ENCODE measurements at regions not wholly inside any gene's neighbourhood (a gene's known extent, or its start where the extent isn't known, plus 50 kb on each side); places are given as distances from the start of the nearest gene placed in this dataset.

DNA sequence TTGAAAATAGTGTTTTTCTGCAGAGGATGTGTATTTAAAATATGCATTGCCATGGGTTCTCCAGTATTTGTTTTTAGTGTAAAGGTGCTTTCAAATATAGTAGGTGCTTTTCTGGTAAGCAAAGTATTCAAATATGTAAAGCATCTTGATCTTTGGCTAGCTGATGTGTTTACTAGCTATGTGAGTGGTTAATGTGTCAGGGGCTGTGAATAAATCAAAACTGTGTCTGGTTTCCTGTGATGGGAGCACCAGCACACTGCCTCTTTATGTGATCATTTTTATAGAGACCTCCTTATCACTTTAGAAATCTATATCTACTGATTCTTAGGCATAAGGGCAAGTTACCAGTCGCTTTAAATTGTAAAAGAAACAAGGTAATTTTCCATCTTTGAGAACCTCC lies 388.9 kb upstream of the MAN1A1 start:
- Histone ChIP-seq H3K27me3 (replicated peaks; ENCODE audit: insufficient read depth, low read depth, low read length, poor library complexity) (peaks cover 15% of the 10 kb centered on the region), H3K36me3 (ENCODE audit: insufficient read depth, low read length, poor library complexity, severe bottlenecking) (no peaks in the 10 kb centered on the region), H3K4me1 (ENCODE audit: insufficient read depth, low read length, poor library complexity, severe bottlenecking) (no peaks in the 10 kb centered on the region), H3K4me3 (ENCODE audit: low read depth, low read length, poor library complexity, severe bottlenecking) (no peak overlapping the region), H3K9me3 (ENCODE audit: low read depth, low read length, poor library complexity, severe bottlenecking) (no peaks in the 10 kb centered on the region), H3K27ac (ENCODE audit: low read depth, low read length, poor library complexity, severe bottlenecking) (no peak overlapping the region)
- no peak for TF ChIP-seq EZH2 (IDR thresholded peaks at IDR 0.05; ENCODE audit: borderline replicate concordance, low read depth, low read length, poor library complexity, severe bottlenecking)
- TF ChIP-seq, protein P1, sequence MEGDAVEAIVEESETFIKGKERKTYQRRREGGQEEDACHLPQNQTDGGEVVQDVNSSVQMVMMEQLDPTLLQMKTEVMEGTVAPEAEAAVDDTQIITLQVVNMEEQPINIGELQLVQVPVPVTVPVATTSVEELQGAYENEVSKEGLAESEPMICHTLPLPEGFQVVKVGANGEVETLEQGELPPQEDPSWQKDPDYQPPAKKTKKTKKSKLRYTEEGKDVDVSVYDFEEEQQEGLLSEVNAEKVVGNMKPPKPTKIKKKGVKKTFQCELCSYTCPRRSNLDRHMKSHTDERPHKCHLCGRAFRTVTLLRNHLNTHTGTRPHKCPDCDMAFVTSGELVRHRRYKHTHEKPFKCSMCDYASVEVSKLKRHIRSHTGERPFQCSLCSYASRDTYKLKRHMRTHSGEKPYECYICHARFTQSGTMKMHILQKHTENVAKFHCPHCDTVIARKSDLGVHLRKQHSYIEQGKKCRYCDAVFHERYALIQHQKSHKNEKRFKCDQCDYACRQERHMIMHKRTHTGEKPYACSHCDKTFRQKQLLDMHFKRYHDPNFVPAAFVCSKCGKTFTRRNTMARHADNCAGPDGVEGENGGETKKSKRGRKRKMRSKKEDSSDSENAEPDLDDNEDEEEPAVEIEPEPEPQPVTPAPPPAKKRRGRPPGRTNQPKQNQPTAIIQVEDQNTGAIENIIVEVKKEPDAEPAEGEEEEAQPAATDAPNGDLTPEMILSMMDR (conservative IDR thresholded peaks at IDR 0.05; ENCODE audit: low read depth, low read length) = no peak
- intact Hi-C loops (cut with micrococcal nuclease; ENCODE audit: unreplicated experiment) = loop anchor here (10.0 kb wide), 1 partner anchor 384 kb away; no protein-coding TSS in a partner anchor
- POLR2A ChIA-PET (ENCODE audit: low non-redundant PET) = no interaction called here
- DNase-seq (ENCODE audit: low spot score) = no peak
- CTCF ChIA-PET = no interaction called here
- no TSS peak for BruUV-seq (replicated peaks)

DNA sequence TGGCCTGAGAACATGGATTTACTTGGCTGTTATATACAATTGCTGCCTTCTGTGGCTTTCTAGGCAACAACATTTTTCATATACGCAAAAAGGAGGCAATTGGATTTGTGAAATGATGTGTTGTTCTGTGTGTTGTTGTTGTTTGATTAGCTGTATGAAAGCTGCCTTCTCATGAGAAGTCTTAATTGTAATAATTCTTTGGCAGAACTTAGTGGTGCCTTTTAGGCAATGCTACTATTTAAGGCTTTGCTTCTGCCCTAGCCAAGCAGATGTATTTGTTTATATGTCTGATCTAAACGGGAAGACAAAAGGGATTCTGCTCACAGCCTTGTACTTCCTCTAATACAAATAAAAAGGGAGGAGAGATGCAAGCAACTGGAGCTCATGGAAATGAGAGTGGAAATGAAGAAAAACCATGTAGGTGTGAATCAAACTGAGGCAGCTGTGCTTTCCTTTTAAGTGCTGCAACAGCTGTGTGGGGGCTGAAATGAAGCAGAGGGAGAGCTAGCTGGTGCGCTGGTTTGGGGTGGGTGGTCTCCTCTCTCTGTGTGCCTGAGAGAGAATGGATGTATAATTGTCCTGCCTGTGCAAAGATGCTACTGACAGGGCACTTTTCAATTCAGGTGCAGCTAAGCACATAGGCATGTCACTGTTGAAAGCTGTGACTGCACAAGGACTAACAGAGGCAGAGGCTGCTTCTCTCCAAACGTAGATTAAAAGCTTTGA lies 386.9 kb upstream of the MAN1A1 start:
- Histone ChIP-seq H3K36me3 (ENCODE audit: insufficient read depth, low read length, poor library complexity, severe bottlenecking) (no peaks in the 10 kb centered on the region), H3K4me1 (ENCODE audit: insufficient read depth, low read length, poor library complexity, severe bottlenecking) (no peaks in the 10 kb centered on the region), H3K27me3 (replicated peaks; ENCODE audit: insufficient read depth, low read depth, low read length, poor library complexity) (peaks cover 15% of the 10 kb centered on the region), H3K27ac (ENCODE audit: low read depth, low read length, poor library complexity, severe bottlenecking) (no peak overlapping the region), H3K4me3 (ENCODE audit: low read depth, low read length, poor library complexity, severe bottlenecking) (no peak overlapping the region), H3K9me3 (ENCODE audit: low read depth, low read length, poor library complexity, severe bottlenecking) (no peaks in the 10 kb centered on the region)
- CTCF ChIA-PET = no interaction called here
- BruUV-seq (replicated peaks) = no TSS peak
- intact Hi-C loops (cut with micrococcal nuclease; ENCODE audit: unreplicated experiment) = loop anchor here (10.0 kb wide), 1 partner anchor 382 kb away; no protein-coding TSS in a partner anchor
- POLR2A ChIA-PET (ENCODE audit: low non-redundant PET) = no interaction called here
- no peak for DNase-seq (ENCODE audit: low spot score)
- TF ChIP-seq, protein P1 (conservative IDR thresholded peaks at IDR 0.05; ENCODE audit: low read depth, low read length) = no peak
- no peak for TF ChIP-seq EZH2 (IDR thresholded peaks at IDR 0.05; ENCODE audit: borderline replicate concordance, low read depth, low read length, poor library complexity, severe bottlenecking)

DNA sequence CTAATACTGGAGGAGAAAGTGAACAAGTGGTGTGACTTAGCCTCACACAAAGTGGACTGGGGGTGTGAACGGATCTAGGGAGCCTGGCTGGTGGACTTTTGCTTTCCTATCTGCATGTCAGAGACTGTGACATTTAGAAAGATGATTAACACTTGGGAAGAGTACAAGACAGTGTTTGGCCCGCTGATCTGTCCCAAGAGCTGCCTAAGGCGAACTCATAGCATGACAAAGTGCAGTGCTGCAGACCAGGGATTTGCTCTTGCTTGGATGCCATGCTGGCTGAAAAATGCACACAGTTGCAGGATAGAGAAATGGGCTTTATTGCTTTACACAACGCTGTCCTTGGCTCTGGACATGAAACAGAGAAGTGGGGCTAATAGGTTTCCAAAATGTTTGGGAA lies 386.0 kb upstream of the MAN1A1 start:
- CTCF ChIA-PET = no interaction called here
- intact Hi-C loops (cut with micrococcal nuclease; ENCODE audit: unreplicated experiment) = loop anchor here (10.0 kb wide), 1 partner anchor 381 kb away; no protein-coding TSS in a partner anchor

More for the DNA sequence above, 386.0 kb upstream of the MAN1A1 start:
- no peak for DNase-seq (ENCODE audit: low spot score)
- H3K36me3 ChIP-seq (ENCODE audit: insufficient read depth, low read length, poor library complexity, severe bottlenecking) = no peaks in the 10 kb centered on the region
- H3K4me3 ChIP-seq (ENCODE audit: low read depth, low read length, poor library complexity, severe bottlenecking) = no peak overlapping the region
- H3K9me3 ChIP-seq (ENCODE audit: low read depth, low read length, poor library complexity, severe bottlenecking) = no peaks in the 10 kb centered on the region
- POLR2A ChIA-PET (ENCODE audit: low non-redundant PET) = no interaction called here
- TF ChIP-seq, protein P1 (conservative IDR thresholded peaks at IDR 0.05; ENCODE audit: low read depth, low read length) = no peak
- TF ChIP-seq EZH2 (IDR thresholded peaks at IDR 0.05; ENCODE audit: borderline replicate concordance, low read depth, low read length, poor library complexity, severe bottlenecking) = no peak
- no peaks in the 10 kb centered on the region for H3K4me1 ChIP-seq (ENCODE audit: insufficient read depth, low read length, poor library complexity, severe bottlenecking)
- H3K27me3 ChIP-seq (replicated peaks; ENCODE audit: insufficient read depth, low read depth, low read length, poor library complexity) = peaks cover 15% of the 10 kb centered on the region
- no TSS peak for BruUV-seq (replicated peaks)
- no peak overlapping the region for H3K27ac ChIP-seq (ENCODE audit: low read depth, low read length, poor library complexity, severe bottlenecking)
